D341Med (cell line): ENCODE measurements at regions not wholly inside any gene's neighbourhood (a gene's known extent, or its start where the extent isn't known, plus 50 kb on each side); places are given as distances from the start of the nearest gene placed in this dataset.

Source experiments
- DNase-seq: peaks from one replicate; pipeline ENCODE4 v3.0.0; 2012; ENCODE audit warnings: low spot score

DNA sequence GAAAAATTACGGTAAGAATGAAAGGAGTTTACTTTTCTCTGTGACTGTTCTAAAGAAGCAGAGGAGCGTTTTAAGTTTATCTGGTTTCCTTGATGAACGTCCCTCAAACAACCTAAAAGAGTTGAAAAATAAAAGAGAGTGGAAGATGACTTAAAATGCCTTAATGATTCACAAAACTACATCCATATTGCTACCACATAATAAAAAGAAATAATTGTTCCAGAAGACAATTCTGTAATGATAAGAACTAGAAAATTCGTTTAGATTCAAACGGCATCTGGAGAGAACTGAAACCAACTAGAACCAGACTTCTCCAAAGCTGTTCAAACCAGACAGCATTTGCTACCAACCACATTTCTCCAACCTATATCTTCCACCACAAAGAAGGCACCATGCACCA lies 68.1 kb downstream of the TEKT4 start:
- no peak for DNase-seq

DNA sequence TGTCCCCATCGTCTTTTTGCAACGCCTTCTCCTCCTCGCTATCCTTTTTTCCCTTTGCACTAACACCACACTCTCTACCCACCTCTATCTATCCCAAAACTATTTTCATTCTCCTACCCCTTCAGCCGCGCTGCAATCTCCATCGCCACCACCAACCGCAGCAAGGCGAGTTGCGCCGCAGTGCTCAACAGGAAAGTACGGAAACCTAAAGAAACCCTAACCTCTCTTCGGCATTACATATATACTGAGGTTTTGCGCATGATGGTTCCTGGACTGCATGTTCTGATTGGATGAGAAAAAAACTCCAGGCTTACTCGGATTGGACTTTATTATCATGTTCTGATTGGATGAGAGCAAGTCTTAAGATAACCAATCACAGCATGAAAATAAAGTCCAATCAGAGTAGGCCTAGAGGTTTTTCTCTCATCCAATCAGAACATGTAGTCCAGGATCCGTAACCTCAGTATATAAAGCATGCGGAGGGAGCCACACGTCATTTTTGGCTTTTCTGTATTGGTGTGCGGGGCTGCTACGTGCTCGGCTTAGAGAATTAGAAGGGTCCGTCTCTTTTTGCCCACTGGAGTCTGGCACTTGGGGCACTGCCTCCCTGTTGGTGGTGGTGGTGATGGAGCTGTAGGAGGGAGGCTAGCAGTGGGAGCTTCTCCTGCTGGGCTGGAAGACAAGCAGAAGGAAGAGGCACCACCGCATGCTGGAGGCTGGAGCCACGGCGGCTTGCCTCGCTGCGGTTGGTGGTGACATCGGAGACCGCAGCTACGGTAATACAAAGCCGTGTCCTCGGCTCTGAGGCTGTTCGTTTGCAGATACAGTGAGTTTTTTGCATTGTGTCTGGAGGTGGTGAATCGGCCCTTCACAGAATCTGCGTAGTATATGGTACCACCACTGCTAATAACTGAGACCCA lies 76.1 kb downstream of the TEKT4 start:
- no peak for DNase-seq

DNA sequence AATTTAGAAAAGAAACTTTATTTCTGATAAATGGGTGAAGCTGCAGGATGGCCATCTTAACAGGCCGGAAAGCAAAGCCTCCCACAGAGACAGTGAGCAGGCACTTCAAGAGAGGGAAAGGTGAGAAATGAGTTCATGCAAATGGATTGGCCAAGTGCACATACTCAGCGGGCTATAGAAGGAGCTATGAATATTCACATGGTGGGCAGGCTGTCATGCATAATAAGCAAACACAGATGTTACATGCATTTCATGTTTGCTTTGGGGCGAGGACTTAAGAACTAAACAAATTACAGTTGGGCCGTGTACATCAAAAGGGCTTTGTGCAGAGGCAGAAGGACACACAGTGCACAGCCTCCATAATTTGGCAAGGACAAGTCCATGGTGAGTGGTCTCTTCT lies 69.8 kb upstream of the MAL start:
- DNase-seq = no peak

DNA sequence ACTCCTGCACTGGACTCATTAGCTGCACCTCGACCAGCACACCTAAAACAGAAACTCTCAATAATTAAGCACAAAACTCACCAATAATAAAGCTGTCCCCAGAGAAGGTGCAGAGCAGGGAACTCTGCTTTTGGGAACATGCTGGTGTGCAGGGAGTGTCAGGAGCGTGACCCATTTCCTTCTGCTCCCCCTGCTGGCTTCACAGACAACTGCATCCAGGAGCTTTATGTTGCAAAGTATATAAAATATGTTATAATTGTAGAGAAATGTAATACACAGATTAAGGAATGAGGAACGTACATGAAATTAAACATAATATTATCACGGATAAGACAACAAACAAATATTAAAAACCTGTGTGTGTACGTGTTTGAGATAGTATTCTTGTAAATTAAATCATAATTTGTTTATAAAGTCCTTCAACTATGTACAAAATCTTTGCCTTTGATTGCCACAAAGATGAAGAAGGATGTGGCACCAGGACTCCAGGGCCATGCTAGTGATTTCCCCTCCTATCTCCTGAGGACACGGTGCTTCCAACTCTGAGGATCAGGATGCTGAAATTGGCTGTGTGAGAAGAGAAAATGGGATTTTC lies 68.6 kb upstream of the MAL start:
- DNase-seq = peak; percentile 68

DNA sequence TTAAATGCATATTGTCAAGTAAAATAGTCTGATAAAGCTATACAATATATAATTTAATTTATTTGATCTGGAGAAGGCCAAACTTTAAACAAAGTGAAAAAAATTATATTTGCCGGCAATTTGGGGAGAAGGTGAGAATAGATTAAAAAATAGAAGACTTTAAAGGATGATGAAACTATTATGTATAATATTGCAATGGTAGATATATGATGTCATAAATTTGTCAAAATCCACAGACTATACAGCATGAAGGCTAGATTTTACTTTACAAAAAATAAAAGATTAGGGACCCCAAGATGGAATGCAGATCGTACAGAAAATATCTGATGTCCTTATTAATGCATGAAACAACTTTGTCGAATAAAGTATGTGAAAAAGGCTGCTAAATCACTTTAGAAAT lies 67.3 kb upstream of the MAL start:
- DNase-seq = no peak

DNA sequence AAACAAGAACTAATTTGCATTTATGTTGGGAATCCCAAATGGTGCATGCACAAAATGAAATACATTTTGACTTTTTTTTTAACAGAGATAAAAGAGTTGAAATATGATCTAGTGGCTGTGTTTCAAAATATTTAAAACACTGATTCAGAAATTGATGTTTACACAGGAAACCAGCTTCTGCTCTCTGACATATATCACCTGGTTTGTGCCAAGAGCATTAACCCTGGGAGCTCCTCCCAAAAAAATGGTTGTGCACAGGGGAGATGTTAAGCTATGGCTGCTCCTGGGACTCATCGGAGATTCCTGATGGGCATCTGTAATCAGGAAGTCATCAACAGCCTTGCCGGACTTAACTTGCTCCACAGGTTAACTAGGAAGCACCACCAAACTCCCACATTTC lies 65.2 kb upstream of the MAL start:
- no peak for DNase-seq

DNA sequence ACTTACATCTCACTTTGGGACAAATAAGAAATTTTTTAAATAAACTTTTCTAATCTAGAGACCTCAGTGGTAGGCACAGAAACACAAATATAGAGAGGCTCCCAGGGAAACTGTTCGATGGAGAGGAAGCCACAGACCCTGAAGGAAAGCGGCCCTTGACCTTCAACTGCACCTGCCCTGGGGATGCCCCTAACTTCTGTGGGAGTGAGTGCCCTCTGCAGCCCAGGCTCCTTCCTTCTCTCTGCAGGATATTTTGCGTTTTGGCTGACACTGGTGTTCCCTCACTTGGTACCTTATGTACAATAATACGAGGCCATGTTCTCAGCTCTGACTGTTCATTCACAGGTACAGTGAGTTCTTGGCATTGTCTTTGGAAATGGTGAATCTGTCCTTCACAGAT lies 64.8 kb upstream of the MAL start:
- no peak for DNase-seq

DNA sequence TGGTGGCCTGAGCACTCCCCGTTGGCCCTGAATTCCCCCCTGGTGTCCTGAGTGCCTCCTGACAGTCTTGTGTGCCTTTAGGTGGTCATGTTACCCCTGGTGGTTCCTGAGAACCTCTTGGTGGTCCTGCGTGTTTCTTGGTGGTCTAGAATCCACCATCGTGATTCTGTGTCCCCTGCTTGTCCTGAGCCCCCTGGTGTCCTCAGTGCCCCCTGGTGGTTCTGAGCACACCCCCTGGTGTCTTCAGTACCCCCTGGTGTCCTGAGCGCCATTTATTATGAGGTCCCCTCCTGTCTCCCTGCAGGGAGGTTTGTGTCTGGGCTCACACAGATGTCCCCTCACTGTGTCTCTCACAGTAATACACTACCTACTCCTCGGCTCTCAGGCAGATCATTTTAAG lies 61.3 kb upstream of the MAL start:
- no peak for DNase-seq

DNA sequence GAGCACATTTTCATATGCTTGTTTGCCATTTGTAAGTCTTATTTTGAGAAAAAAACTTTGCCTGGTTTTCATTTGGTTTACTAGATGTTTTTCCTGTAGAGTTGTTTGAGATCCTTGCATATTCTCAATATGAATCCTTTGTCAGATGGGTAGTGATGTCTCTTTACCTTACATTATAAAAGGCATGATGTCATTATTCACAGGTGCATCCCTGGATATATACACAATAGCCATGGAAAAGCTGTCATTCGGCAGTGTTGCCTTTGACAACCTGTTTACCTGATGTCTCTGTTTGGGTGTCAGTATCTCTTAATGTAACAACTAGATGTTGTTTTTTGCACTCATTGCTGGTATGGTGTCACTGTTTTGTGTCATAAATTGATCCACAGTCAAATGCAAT lies 58.8 kb upstream of the MAL start:
- DNase-seq = no peak

DNA sequence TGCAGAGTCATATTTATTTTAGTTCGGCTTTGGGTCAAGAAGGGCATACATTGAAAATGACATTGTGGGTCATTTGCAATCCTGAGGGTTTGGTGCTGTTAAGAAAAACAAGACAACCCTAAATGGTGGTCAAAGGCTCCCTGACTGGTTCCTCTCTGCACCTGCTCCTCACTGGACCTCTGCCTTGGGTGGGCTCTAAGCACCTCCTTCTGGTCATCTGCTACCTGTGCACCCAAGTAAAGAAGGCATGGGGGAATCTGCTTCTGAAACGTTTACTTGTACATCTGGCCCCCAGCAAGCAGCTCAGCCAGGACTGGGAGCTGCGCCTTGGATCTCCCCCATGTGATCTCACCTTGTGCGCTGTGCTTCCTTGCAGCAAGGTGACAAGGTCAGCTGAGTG lies 55.2 kb upstream of the MAL start:
- no peak for DNase-seq
